Naive thymus-derived CD4-positive, alpha-beta T cell (primary cell): ENCODE measurements at regions not wholly inside any gene's neighbourhood (a gene's known extent, or its start where the extent isn't known, plus 50 kb on each side); places are given as distances from the start of the nearest gene placed in this dataset.

Experiments
- ATAC-seq: fragments of 150-1000 bp; cut with Tn5 transposase; 2 replicates; pipeline ENCODE4 v1.10.0; 2021; ENCODE audit warnings: mild to moderate bottlenecking, moderate library complexity
- CTCF ChIA-PET: fragments of 350-600 bp; sonication (Branson Sonifier 250); formaldehyde crosslinking; loops from one replicate; lab custom pipeline; 2021; ENCODE audit warnings: antibody characterized with exemption; lab: Charles Lee
- POLR2A ChIA-PET: fragments of 350-600 bp; sonication (Branson Sonifier 250); formaldehyde crosslinking; loops from one replicate; lab custom pipeline; 2021; ENCODE audit warnings: antibody characterized with exemption, inconsistent platforms; lab: Charles Lee
- DNase-seq, 9 donors: peaks; one replicate each; pipeline versions ENCODE4 v3.0.0 to v3.0.0-alpha.2; 2020 to 2022; ENCODE audit warnings: mixed read lengths in 1 of 9
- H3K27ac ChIP-seq: one replicate; pipeline ENCODE4 v1.7.0; 2013; ENCODE audit warnings: mild to moderate bottlenecking, low read depth, low read length, moderate library complexity
- H3K27me3 ChIP-seq, 2 donors: one replicate each; pipeline ENCODE4 v1.7.0; 2013; ENCODE audit warnings: low read length in 2 of 2, mild to moderate bottlenecking in 2 of 2, moderate library complexity in 2 of 2; ENCODE audit not compliant: control insufficient read depth in 2 of 2, insufficient read depth in 2 of 2
- H3K36me3 ChIP-seq, 3 experiments: 1 replicate in 2 of 3; 2 replicates in 1 of 3; pipeline ENCODE4 v1.7.0; 2013; ENCODE audit warnings: low read length in 3 of 3, mild to moderate bottlenecking in 3 of 3, moderate library complexity in 1 of 3; ENCODE audit not compliant: insufficient read depth in 3 of 3, control insufficient read depth in 2 of 3
- H3K4me1 ChIP-seq, 2 donors: one replicate each; pipeline ENCODE4 v1.7.0; 2013; ENCODE audit warnings: low read length in 2 of 2, mild to moderate bottlenecking in 2 of 2, moderate library complexity in 1 of 2; ENCODE audit not compliant: control insufficient read depth in 2 of 2, insufficient read depth in 2 of 2
- H3K4me3 ChIP-seq: 2 replicates; pipeline ENCODE4 v1.7.0; 2013; ENCODE audit warnings: mild to moderate bottlenecking, low read length
- H3K9me3 ChIP-seq, 3 experiments: 1 replicate in 2 of 3; 2 replicates in 1 of 3; pipeline ENCODE4 v1.7.0; 2013; ENCODE audit warnings: low read length in 3 of 3; ENCODE audit not compliant: control insufficient read depth in 2 of 3
- H3K27ac Mint-ChIP-seq, 9 donors: one replicate each; pipeline ENCODE4 v1.8.0; 2020 to 2022; ENCODE audit warnings: mixed read lengths in 9 of 9, mild to moderate bottlenecking in 8 of 9, moderate library complexity in 5 of 9, inconsistent platforms in 2 of 9
- H3K27me3 Mint-ChIP-seq, 5 donors: one replicate each; pipeline ENCODE4 v1.8.0; 2021 to 2022; ENCODE audit warnings: mixed read lengths in 5 of 5, mild to moderate bottlenecking in 1 of 5
- H3K36me3 Mint-ChIP-seq, 5 donors: one replicate each; pipeline ENCODE4 v1.8.0; 2020 to 2022; ENCODE audit warnings: mixed read lengths in 5 of 5, mild to moderate bottlenecking in 3 of 5, inconsistent platforms in 1 of 5
- H3K4me1 Mint-ChIP-seq, 7 donors: one replicate each; pipeline ENCODE4 v1.8.0; 2020 to 2022; ENCODE audit warnings: mixed read lengths in 7 of 7, mild to moderate bottlenecking in 3 of 7, inconsistent platforms in 1 of 7
- H3K4me3 Mint-ChIP-seq, 10 donors: one replicate each; pipeline ENCODE4 v1.8.0; 2020 to 2022; ENCODE audit warnings: mild to moderate bottlenecking in 10 of 10, mixed read lengths in 10 of 10, moderate library complexity in 6 of 10, inconsistent platforms in 2 of 10
- H3K9me3 Mint-ChIP-seq, 11 donors: one replicate each; pipeline ENCODE4 v1.8.0; 2020 to 2022; ENCODE audit warnings: mixed read lengths in 11 of 11, mild to moderate bottlenecking in 4 of 11, inconsistent platforms in 1 of 11, moderate library complexity in 1 of 11
- intact Hi-C, 2 donors: fragments of 100-400 bp; cut with micrococcal nuclease; formaldehyde crosslinking; loops; one replicate each; pipeline ENCODE4 v1.15.1; 2023

DNA sequence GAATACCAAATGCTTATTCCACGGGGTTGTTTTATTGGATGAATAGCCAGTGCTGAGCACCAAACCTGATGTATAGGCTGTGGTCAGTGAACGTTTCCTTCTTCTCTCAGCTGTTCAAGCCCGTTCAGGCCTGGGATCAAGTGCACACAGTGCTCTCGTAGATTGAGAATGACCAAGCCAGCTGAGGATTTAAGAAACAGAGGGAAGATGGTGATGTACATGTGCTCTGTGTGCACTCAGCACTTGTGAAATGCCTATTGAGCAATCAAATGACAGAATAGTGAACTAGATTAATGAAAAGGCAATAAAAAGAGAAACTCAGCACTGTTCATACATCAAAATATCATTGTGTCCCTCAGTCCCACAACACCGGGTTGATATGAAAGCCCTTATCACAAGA lies 302.5 kb downstream of the BMPER start:
- ChIA-PET CTCF (no interaction called here), POLR2A (no interaction called here)
- intact Hi-C loops, result no loop called here
- no peaks in the 10 kb centered on the region for H3K4me1 ChIP-seq
- H3K9me3 ChIP-seq, result no peaks in the 10 kb centered on the region
- peaks cover 0 to 5% (median 0%) of the 10 kb centered on the region in 5 donors for H3K36me3 Mint-ChIP-seq
- DNase-seq (no peak), ATAC-seq (no peak)
- no peaks in the 10 kb centered on the region for H3K4me1 Mint-ChIP-seq
- H3K27me3 Mint-ChIP-seq, result peaks cover 0 to 15% (median 0%) of the 10 kb centered on the region in 5 donors
- no peaks in the 10 kb centered on the region for H3K27me3 ChIP-seq
- no peak overlapping the region for H3K27ac ChIP-seq
- H3K9me3 Mint-ChIP-seq, result peaks cover 0 to 13% (median 4%) of the 10 kb centered on the region in 11 donors
- no peak overlapping the region for H3K4me3 Mint-ChIP-seq
- no peak overlapping the region for H3K4me3 ChIP-seq
- H3K36me3 ChIP-seq, result no peaks in the 10 kb centered on the region
- H3K27ac Mint-ChIP-seq, result no peak overlapping the region

DNA sequence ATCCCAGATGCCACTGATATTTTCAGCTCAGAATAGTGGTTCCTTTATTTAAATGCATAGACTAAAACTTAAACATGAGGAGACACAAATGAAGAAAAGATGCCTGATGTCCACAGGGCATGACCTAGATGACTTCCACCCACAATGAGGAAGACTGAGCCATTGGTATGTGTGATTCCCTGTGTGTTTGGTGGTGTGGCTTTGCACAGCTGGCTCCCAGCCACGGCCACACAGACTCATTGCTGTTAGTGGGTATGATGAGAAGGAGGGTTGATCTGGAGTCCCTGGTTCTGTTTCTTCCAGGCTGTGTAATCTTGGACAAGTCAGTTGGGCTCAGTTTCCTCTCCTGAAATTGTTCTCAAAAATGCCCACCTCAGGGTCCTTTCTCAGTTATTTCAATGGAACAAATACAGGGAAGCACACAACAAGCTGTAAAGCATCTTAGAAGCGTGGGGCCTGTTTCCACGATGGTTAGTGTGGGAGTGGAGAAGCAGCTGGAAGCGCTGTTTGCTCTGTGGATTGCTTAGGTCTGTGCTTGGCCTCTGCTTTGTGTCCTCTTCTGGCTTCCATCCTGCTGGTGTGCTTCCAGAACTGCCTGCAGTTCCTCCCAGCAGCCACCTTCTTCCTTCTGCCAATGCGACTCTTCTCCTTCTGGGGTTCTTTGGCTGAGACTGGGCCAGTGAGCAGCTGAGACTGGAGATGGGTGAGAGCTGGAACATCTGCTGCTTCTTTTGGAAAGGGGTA lies 303.7 kb downstream of the BMPER start:
- Mint-ChIP-seq H3K4me1 (no peaks in the 10 kb centered on the region), H3K36me3 (peaks cover 0 to 5% (median 0%) of the 10 kb centered on the region in 5 donors), H3K27me3 (peaks cover 0 to 15% (median 0%) of the 10 kb centered on the region in 5 donors), H3K27ac (no peak overlapping the region), H3K9me3 (peaks cover 0 to 13% (median 4%) of the 10 kb centered on the region in 11 donors), H3K4me3 (no peak overlapping the region)
- no peak for ATAC-seq
- CTCF ChIA-PET, result no interaction called here
- no peaks in the 10 kb centered on the region for H3K9me3 ChIP-seq
- POLR2A ChIA-PET, result no interaction called here
- no peak for DNase-seq
- intact Hi-C loops, result no loop called here
- no peak overlapping the region for H3K27ac ChIP-seq
- H3K36me3 ChIP-seq, result no peaks in the 10 kb centered on the region
- H3K4me3 ChIP-seq, result no peak overlapping the region
- no peaks in the 10 kb centered on the region for H3K4me1 ChIP-seq
- no peaks in the 10 kb centered on the region for H3K27me3 ChIP-seq

DNA sequence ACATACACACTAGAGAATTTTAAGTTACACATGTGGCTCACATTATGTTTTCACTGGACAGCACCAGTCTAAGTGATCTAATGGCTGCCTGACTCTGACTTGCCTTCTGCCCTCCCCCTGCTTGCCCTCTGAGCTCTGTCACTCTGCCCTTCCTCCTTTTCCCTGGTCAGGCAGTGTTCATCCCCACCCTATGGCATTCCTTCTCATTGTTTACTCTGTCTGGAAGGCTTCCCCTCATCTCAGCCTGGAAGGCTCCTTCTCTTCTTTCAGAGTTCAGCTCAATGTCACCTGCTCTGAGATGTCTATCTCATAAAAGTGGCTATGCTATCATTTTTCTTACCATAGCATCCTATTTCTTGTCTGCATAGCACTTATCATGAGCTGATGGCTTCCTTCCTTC lies 305.7 kb downstream of the BMPER start:
- intact Hi-C loops, result no loop called here
- no peak for ATAC-seq
- CTCF ChIA-PET, result no interaction called here
- Mint-ChIP-seq H3K9me3 (peaks cover 0 to 22% (median 5%) of the 10 kb centered on the region in 11 donors), H3K4me1 (no peaks in the 10 kb centered on the region), H3K4me3 (no peak overlapping the region), H3K36me3 (peaks cover 0 to 5% (median 0%) of the 10 kb centered on the region in 5 donors), H3K27me3 (peaks cover 0 to 27% (median 0%) of the 10 kb centered on the region in 5 donors), H3K27ac (peak overlapping the region in 1 of 9 donors; percentile 18)
- no peaks in the 10 kb centered on the region for H3K27me3 ChIP-seq
- H3K9me3 ChIP-seq, result no peaks in the 10 kb centered on the region
- H3K4me1 ChIP-seq, result no peaks in the 10 kb centered on the region
- H3K36me3 ChIP-seq, result no peaks in the 10 kb centered on the region
- no peak for DNase-seq
- POLR2A ChIA-PET, result no interaction called here
- H3K4me3 ChIP-seq, result no peak overlapping the region
- H3K27ac ChIP-seq, result no peak overlapping the region

GRCh38 chr7:34217972-34218371 lies 312.6 kb downstream of the BMPER start:
- ATAC-seq (no peak), DNase-seq (no peak)
- intact Hi-C loops, result no loop called here
- no peaks in the 10 kb centered on the region for H3K27me3 ChIP-seq
- H3K9me3 Mint-ChIP-seq, result peaks cover 0 to 29% (median 3%) of the 10 kb centered on the region in 11 donors
- H3K36me3 Mint-ChIP-seq, result no peaks in the 10 kb centered on the region
- H3K27ac Mint-ChIP-seq, result no peak overlapping the region
- no peak overlapping the region for H3K4me3 ChIP-seq
- H3K4me1 Mint-ChIP-seq, result no peaks in the 10 kb centered on the region
- H3K4me3 Mint-ChIP-seq, result no peak overlapping the region
- no peaks in the 10 kb centered on the region for H3K36me3 ChIP-seq
- no peaks in the 10 kb centered on the region for H3K9me3 ChIP-seq
- H3K4me1 ChIP-seq, result no peaks in the 10 kb centered on the region
- ChIA-PET CTCF (no interaction called here), POLR2A (no interaction called here)
- no peak overlapping the region for H3K27ac ChIP-seq
- H3K27me3 Mint-ChIP-seq, result peaks cover 0 to 12% (median 0%) of the 10 kb centered on the region in 5 donors

DNA sequence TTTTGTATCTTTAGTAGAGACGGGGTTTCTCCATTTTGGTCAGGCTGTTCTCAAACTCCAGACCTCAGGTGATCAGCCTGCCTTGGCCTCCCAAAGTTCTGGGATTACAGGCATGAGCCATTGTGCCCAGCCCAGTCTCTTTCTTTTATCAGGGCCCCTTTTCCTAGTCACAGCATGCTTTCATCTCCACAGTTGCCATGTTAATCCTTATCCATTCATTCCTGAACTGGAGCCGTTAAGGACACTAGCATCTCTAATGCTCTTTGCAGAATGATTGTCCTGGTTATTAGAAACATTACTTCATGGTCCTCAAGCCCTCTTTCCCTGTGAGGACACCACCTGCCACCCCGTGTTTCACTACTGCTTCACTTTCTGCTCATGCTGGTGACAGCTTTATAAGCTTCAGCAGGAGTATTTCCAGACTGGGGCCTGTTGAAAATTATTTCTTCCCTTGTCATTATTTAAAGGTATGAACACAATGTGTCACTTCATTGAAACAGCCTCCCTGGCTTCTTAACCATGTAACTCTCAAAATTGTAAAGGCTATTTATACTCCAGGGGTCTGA lies 313.9 kb downstream of the BMPER start:
- Mint-ChIP-seq H3K4me1 (no peaks in the 10 kb centered on the region), H3K9me3 (peaks cover 0 to 29% (median 3%) of the 10 kb centered on the region in 11 donors), H3K27me3 (peaks cover 0 to 12% (median 0%) of the 10 kb centered on the region in 5 donors), H3K36me3 (no peaks in the 10 kb centered on the region), H3K4me3 (no peak overlapping the region), H3K27ac (no peak overlapping the region)
- Histone ChIP-seq H3K27me3 (no peaks in the 10 kb centered on the region), H3K4me3 (no peak overlapping the region), H3K4me1 (no peaks in the 10 kb centered on the region), H3K9me3 (no peaks in the 10 kb centered on the region), H3K27ac (no peak overlapping the region), H3K36me3 (no peaks in the 10 kb centered on the region)
- CTCF ChIA-PET, result no interaction called here
- DNase-seq, result no peak
- intact Hi-C loops, result no loop called here
- POLR2A ChIA-PET, result no interaction called here
- no peak for ATAC-seq

- Histone ChIP-seq H3K36me3 (no peaks in the 10 kb centered on the region), H3K27me3 (no peaks in the 10 kb centered on the region), H3K4me3 (no peak overlapping the region), H3K9me3 (no peaks in the 10 kb centered on the region), H3K4me1 (no peaks in the 10 kb centered on the region), H3K27ac (no peak overlapping the region)
- no peak overlapping the region for H3K27ac Mint-ChIP-seq
- DNase-seq (no peak), ATAC-seq (no peak)
- H3K9me3 Mint-ChIP-seq, result peaks cover 0 to 22% (median 2%) of the 10 kb centered on the region in 11 donors
- POLR2A ChIA-PET, result no interaction called here
- CTCF ChIA-PET, result no interaction called here
- H3K36me3 Mint-ChIP-seq, result no peaks in the 10 kb centered on the region
- H3K27me3 Mint-ChIP-seq, result peaks cover 0 to 4% (median 0%) of the 10 kb centered on the region in 5 donors
- H3K4me1 Mint-ChIP-seq, result no peaks in the 10 kb centered on the region
- intact Hi-C loops, result no loop called here
- no peak overlapping the region for H3K4me3 Mint-ChIP-seq
Observed at GRCh38 chr7:34220506-34221185, 315.3 kb downstream of the BMPER start.
